Skin of body (tissue), 1 donor: ENCODE measurements at regions not wholly inside any gene's neighbourhood (a gene's known extent, or its start where the extent isn't known, plus 50 kb on each side); places are given as distances from the start of the nearest gene placed in this dataset.
A peak's percentile ranks its signal among the peaks of the same experiment; 100 is the strongest.

Source experiments
- DNase-seq: peaks from one replicate; lab custom pipeline; 2025; lab: John Stamatoyannopoulos, UW

- DNase-seq = peak; percentile 33
Observed at GRCh38 chr5:73311291-73312110, 137.1 kb downstream of the FOXD1 start.

DNA sequence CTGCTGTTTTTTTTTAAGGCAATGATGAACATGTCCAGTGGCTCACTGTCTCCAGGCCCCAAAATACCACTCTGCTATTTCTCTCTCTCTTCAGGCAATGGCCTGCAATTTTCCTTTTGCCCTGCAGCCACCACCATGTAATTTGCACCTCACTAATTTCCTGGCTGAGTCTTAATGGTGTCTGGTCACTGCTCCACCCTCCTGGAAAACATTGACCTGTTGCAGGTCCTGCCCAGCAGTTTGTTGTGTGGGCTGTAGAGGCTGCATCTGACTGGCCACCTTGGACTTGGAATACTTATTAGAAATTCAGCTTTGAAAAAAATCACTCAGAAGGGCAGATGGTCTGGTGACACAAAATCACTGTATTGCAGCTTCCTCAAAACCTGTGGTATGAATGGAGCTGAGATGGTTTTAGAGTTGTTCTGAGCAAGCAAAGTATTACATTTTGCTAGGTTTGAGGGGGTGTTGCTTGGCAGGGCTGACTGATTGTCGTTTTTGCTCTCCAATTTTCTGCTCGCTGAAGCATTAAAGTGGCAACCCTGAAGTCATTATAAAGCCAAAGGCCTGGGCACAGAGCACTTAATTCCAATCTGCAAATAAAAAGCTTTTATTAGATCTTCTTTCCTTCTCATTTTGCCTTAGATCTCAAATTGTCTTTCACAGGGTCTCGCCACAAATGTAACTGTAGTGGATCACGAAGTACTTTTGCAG, 134.8 kb downstream of the TMEM174 start:
- DNase-seq = no peak

DNA sequence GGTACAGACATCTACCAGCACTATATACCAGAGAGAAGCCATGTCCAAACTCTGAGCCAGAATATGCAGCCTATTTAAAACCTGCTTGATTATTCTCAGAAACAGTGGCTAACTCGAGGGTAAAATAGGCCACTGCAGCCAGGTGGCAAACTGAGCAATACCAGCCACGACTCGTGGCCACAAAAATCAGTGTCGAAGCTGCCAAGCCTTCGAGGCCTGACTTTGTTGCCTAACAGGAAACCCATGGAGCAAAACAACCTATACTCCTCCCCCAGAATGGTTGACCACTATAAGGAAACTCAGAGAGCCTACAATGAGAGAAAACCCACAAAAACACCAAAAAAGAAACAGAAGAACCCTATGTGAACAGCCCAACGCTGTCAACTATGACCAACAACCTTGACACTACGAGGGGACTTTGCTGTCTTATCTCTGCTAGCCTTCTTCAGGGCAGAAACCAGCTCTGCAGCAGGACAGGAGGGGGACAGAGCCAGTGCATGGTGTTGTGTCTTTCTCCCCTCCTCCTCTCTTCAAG, 133.8 kb downstream of the TMEM174 start:
- DNase-seq = no peak

- no peak for DNase-seq
Observed at GRCh38 chr5:73306078-73306719, 133.2 kb downstream of the TMEM174 start.

DNA sequence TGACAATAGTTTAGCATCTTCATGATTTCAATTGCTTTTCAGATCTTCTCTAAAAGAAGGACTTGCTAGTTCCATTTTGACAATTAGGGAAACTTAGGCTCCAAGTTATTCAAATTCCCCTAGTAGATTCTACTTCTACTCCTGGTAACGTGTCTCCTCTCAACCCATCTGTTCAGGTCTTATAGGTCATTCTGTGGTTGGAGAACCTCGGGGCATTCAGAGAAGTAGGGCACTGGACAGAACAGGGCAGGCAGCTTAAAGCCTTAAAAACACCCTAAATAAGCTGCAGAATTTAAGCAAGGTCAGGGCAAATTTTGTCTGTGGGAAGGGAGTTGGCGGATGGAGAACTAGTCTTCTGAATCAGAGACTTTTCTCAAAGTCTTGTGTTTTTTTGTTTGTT, 132.4 kb downstream of the TMEM174 start:
- DNase-seq = no peak

- no peak for DNase-seq
Observed at GRCh38 chr5:73304381-73304780, 131.4 kb downstream of the TMEM174 start.

GRCh38 chr5:73303148-73304079, 130.4 kb downstream of the TMEM174 start:
- no peak for DNase-seq

DNA sequence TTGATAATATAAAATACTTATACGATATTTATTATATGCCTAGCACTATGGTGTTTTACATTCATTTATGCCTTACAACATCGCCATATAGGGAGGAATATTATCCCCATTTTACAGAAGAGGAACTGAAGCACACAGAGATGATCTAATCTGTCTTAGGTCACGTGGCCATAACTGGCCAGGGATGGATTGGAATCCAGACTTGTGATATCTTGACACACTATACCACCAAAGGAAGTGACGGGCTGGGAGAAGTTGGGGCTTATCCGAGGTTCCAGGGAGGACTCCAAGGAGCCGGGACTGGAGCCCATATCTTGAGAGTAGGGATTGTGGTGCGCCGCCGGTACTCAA, 129.8 kb downstream of the TMEM174 start:
- no peak for DNase-seq

DNA sequence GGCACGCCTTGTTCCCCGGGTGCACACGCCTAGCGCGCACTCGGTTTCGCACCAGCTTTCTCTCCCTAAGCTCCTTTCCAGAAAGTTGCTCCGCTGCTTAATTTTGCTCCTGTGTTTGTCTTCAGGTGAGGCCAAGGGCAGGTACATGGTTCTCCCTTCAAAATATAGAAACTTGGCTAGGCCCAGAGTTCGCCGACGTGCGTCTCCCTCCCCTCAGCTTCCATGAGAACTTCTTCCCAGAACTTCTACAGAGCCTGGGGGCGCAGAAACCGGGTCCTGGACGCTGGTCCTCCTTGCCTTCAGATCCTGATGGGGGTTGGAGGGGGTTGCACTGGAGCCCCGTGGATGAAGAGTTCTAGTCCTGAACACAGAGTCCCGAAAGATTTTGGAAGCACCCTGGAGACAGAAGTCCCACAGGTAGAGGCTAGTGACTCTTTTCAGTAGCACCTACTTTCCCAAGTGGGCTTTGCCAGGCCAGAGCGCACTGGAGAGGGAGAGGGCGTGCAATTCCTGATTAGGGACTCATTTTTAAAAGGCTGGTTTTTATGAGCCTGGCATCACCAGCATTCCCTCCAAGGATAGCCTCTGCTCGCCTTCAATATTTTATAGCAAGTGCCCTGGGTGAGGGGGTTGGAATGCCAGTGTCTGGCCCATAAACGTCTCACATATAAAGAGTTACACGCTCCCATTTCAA, 128.4 kb downstream of the TMEM174 start:
- DNase-seq = no peak

DNA sequence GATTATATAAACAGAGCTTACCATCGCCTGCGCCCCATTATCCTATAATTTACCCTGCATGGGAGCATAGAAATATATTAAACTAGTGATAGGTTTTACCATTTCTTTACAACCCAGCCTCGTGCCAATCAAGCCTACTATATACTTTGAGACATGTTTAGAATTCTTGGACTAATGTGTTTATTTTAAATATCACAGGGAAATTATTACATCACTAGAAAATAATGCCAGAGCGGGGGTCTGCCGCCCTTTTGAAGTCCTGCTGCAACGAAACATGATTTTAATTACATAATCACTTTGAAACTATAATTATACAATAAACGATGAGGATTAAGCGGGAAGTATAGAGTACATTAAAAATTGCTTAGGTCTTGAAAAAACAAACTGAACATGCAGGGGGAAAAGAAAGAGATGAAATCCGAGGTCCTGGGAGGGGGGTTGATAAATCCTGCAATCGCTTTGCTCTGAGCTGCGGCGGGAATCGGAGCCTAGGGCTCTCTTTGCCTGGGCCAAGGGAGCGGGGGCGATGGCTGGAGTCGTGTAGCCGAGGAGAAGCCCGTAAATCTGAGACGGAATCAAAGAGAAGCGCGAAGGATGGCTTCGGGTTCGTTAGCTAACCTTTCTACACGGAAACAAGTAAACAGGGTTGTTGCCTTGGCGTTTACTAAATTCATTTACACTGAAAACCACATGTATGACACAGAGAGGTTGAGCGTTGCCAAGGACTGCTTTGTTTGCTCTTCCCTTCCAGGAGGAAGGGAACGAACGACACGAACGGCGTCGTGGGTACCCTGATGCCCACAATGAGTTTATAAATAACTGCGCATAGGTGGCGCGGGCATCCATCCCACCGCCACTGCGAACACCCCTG, 127.6 kb downstream of the TMEM174 start:
- no peak for DNase-seq

DNA sequence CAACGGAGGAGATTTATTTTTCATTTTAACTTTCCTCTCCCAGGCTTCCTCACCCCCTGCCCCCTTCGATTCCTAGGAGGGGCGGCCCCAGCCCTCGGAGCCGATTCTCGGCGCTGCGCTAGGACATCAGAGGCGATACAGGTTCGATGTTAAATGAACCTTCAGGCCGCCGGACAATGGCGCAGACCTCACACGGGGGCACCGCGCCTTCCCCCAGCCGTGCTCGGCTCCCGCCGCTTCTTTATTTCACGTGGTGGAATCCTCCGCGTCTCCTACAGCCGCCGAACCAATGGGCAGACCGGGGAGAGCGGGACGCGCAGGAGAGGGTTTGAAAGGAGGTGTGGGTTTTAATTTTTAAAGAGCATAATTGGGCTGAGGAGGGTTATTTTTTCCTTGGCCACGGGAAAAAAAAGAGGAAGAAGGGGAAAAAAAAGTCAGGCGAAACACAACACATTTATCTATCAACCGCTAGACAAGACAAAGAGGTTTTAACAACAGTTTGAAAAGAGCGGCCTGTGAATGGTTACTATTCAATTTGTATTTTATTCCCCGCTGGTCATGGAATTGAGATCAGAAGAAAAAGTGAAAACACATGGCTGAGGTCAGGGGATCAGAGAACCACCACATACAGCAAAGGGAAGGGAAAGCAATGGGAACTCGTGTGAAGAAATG, 126.8 kb downstream of the TMEM174 start:
- DNase-seq = peak; percentile 10

DNA sequence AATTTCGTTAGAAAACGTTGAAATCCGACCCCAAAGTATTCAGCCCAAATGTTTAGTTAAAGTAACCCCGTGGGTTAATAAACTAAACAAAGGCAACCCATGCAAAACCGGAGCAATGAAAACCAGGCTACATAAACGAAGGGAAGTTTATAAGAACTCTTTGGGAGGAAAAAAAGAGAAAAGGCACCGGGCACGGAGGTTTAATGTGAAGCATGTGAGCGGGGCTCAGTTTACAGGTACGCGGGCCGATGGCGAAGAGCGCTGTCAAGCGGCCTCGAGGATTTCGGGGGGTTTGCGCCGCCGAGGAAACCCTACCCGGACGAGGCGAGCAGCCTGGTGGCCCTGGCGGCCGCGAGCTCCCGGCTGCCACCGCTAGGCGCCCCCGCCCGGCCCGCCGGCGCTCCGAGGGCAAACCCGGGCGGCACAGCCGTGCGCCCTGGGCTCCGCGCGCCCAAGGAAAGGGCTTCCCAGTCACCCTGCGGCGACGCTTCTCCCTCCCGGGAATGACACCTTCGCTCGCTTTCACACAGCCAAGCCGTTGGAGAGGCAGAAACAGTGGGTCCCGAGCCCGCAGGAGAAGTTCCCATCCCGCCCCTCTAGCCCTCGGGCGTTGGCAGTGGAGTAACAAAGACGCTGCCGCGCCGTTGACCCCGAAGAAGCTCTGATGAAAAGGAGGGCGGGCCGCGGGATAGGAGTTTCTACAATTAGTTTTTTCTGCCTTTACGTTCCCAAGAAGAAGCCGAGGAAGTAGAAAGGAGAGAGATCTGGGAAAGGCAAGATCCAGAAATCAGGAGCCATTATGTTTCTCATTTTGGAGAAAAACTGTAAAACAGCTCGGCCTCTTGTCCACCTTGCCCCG, 126.0 kb downstream of the TMEM174 start:
- DNase-seq = no peak

DNA sequence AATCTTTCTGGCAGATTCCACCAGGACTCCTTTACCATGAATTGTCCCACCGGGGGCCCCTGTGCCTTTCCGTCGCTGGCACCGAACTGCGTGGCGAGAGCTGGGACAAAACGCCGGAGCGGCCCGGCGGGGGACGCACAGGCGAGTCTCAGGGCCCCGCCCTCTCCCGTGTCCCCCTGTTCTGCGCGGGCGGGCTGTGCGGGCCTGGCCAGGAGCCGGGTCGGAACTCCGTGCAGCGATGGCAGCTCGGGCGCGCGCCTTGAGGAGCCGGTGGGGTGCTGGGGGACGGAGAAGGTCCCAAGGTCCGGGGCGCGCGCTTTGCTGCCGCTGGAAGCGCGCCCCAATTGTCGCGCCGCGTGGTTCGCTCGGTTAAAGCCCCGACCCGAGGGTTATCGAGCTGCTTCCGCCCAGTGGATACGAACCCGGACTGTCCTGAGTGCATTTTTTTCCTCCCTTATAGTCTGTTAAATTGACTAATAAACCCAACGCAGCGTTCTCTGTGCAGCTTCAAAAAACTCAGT, 125.3 kb downstream of the TMEM174 start:
- DNase-seq = no peak

DNA sequence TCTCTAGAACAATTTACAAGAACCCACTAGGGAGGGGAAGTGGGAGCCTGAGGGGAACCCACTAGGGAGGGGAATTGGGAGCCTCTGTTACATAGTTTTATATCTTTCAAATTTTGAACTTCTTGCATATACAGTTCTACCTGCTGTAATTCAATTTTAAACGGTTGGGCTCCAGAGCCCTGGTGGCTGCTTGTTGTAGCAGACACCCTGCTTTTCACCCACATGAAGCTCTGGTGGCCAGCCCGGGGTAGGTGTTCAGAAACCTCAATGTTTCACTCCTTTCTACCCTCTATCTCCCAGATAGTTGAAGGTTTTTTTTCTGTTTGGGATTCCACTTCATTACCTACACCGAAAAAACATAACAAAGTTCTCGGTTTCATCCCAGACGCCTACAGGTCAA, 124.4 kb downstream of the TMEM174 start:
- no peak for DNase-seq

DNA sequence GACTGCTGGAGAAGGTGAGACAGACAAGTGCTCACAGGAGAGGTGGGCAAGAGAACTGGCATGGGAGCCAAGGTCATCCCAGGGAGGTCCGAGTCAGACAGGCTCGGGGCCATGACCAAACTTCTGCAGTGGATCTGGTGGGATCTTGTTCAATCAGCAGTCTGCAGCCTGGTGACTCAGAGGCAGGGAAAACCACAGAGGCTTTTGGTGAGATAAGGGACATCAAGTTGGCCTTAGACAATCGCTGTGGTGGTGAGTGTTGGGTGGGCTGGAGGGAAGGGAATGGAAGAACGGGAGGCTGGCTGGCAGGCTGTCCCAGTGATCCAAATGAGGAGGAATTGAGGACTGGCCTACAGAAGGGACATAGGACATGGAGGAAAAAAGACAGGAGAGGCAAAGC, 123.8 kb downstream of the TMEM174 start:
- no peak for DNase-seq

GRCh38 chr5:73295921-73296320, 122.9 kb downstream of the TMEM174 start:
- DNase-seq = no peak

DNA sequence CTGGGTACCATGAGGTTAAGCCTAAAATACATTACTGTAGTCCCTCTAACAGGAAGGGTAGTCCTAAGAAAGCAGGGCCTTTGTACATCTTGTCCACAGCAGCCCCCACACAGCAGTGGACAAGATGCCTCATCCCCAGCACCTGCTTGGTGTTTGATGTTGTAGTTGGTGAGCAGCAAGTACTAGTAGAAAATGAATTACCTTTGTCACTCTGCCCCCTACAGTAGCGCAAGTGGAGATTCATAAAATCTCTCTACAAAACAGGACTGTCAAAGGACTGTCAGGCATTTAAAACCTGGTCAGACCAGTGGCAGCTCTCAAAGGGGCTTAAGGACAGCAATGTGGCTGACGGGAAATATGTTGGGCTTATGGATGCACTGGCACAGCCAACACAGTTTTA, 122.5 kb downstream of the TMEM174 start:
- no peak for DNase-seq
